Effector CD4-positive, alpha-beta T cell (primary cell): ENCODE measurements at regions not wholly inside any gene's neighbourhood (a gene's known extent, or its start where the extent isn't known, plus 50 kb on each side); places are given as distances from the start of the nearest gene placed in this dataset.
"Not testable (repeated sequence)": the region's sequence is repeated elsewhere in the genome, so short reads cannot be mapped to it uniquely, and the experiment has no call there.

Source experiments
- DNase-seq: peaks from one replicate; pipeline ENCODE4 v3.0.0-alpha.2; 2020

GRCh38 chr6:4655196-4656025 lies 120.8 kb upstream of the CDYL start:
- no peak for DNase-seq

GRCh38 chr6:4653141-4653540 lies 123.1 kb upstream of the CDYL start:
- DNase-seq, result no peak

GRCh38 chr6:4651831-4652467 lies 124.3 kb upstream of the CDYL start:
- no peak for DNase-seq

- DNase-seq, result no peak
Observed at GRCh38 chr6:4649728-4650127, 126.5 kb upstream of the CDYL start.

- DNase-seq, result no peak
Observed at GRCh38 chr6:4647414-4648365, 128.5 kb upstream of the CDYL start.

- DNase-seq, result no peak
Observed at GRCh38 chr6:4645713-4646360, 130.4 kb upstream of the CDYL start.

- DNase-seq, result no peak
Observed at GRCh38 chr6:4644996-4645395, 131.2 kb upstream of the CDYL start.

- DNase-seq, result no peak
Observed at GRCh38 chr6:4641461-4641860, 134.7 kb upstream of the CDYL start.

GRCh38 chr6:4640139-4640538 lies 136.1 kb upstream of the CDYL start:
- DNase-seq, result no peak

- DNase-seq, result no peak
Observed at GRCh38 chr6:4638641-4639040, 137.6 kb upstream of the CDYL start.

GRCh38 chr6:4637691-4638433 lies 138.3 kb upstream of the CDYL start:
- DNase-seq, result no peak

GRCh38 chr6:4636881-4637224 lies 139.4 kb upstream of the CDYL start:
- DNase-seq, result no peak

GRCh38 chr6:4636191-4636880 lies 139.9 kb upstream of the CDYL start:
- no peak for DNase-seq

- no peak for DNase-seq
Observed at GRCh38 chr6:4635666-4636065, 140.5 kb upstream of the CDYL start.

- no peak for DNase-seq
Observed at GRCh38 chr6:4632421-4632820, 143.8 kb upstream of the CDYL start.

- DNase-seq, result not testable (repeated sequence)
Observed at GRCh38 chr6:4629789-4630188, 146.4 kb upstream of the CDYL start.

- DNase-seq, result no peak
Observed at GRCh38 chr6:4625557-4625956, 150.6 kb upstream of the CDYL start.

- no peak for DNase-seq
Observed at GRCh38 chr6:4624726-4625125, 151.5 kb upstream of the CDYL start.

- no peak for DNase-seq
Observed at GRCh38 chr6:4620284-4621151, 155.7 kb upstream of the CDYL start.

GRCh38 chr6:4616311-4616710 lies 159.9 kb upstream of the CDYL start:
- DNase-seq, result no peak

GRCh38 chr6:4615891-4616290 lies 160.3 kb upstream of the CDYL start:
- DNase-seq, result no peak
